HepG2 (cell line): ENCODE measurements at regions not wholly inside any gene's neighbourhood (a gene's known extent, or its start where the extent isn't known, plus 50 kb on each side); places are given as distances from the start of the nearest gene placed in this dataset.

Source experiments
- ATAC-seq: fragments of 200-7000 bp; cut with Tn5 transposase; 3 replicates; pipeline ENCODE4 v1.9.1; 2020; ENCODE audit warnings: mild to moderate bottlenecking, moderate library complexity
- BruUV-seq: library from RNA; stranded (reverse); fragments of 400-500 nt; replicated peaks from 2 replicates; lab custom pipeline; 2021; lab: Mats Ljungman, UMichigan
- CTCF ChIA-PET: fragments of 300-600 bp; formaldehyde crosslinking; extraction: SDS; loops from one replicate; lab custom pipeline; 2021; ENCODE audit warnings: low total read pairs, inconsistent platforms, low intra/inter-chr PET ratio; lab: Yijun Ruan, JAX
- POLR2A ChIA-PET: fragments of 350-600 bp; sonication (Branson Sonifier 250); formaldehyde crosslinking; loops from one replicate; lab custom pipeline; 2020; ENCODE audit warnings: antibody characterized with exemption, inconsistent platforms; lab: Yijun Ruan, JAX
- DNase-seq: peaks from one replicate; pipeline ENCODE4 v3.0.0-alpha.2; 2015; ENCODE audit warnings: low spot score
- FAIRE-seq: peaks from 3 replicates; lab custom pipeline; 2011; peaks lifted over from hg19 to GRCh38; lab: Jason Lieb, UNC
- H2AFZ ChIP-seq: one replicate; pipeline ENCODE4 v1.6.1; 2011; ENCODE audit warnings: low read length, inconsistent platforms
- H3K27ac ChIP-seq: fragments of 300-600 bp; 3 replicates; pipeline ENCODE4 v1.8.0; 2011; ENCODE audit warnings: mixed run types, mild to moderate bottlenecking, mixed read lengths, low read length, inconsistent platforms; ENCODE audit not compliant: insufficient read depth; ENCODE audit errors: extremely low read length
- H3K27me3 ChIP-seq, 2 experiments: fragments of 200-600 bp in 1 of 2; 2 replicates in 1 of 2; 3 replicates in 1 of 2; pipeline versions ENCODE4 v1.6.0 to v1.8.0; 2011; ENCODE audit warnings: low read length in 2 of 2, mild to moderate bottlenecking in 2 of 2, moderate library complexity in 2 of 2, inconsistent platforms in 1 of 2; ENCODE audit not compliant: insufficient read depth in 2 of 2, control insufficient read depth in 1 of 2
- H3K36me3 ChIP-seq, 2 experiments: fragments of 200-600 bp in 1 of 2; replicated peaks in 1 of 2; 2 replicates in 1 of 2; 3 replicates in 1 of 2; pipeline versions ENCODE4 v1.5.1 to v1.8.0; 2011; ENCODE audit warnings: low read length in 2 of 2, inconsistent platforms in 1 of 2; ENCODE audit not compliant: insufficient read depth in 2 of 2, control insufficient read depth in 1 of 2
- H3K4me1 ChIP-seq: 2 replicates; pipeline ENCODE4 v1.5.1; 2012; ENCODE audit warnings: low read length, inconsistent platforms; ENCODE audit not compliant: insufficient read depth
- H3K4me2 ChIP-seq: 2 replicates; pipeline ENCODE4 v1.6.0; 2011; ENCODE audit warnings: low read depth, low read length, inconsistent platforms
- H3K4me3 ChIP-seq, 3 experiments: fragments of 200-600 bp in 1 of 3; sonication (generic), shearing (Covaris generic) in 1 of 3; replicated peaks in 1 of 3; 2 replicates each; pipeline ENCODE4 v1.5.1; 2011 to 2016; ENCODE audit warnings: low read length in 3 of 3, inconsistent platforms in 2 of 3, low read depth in 2 of 3, mild to moderate bottlenecking in 2 of 3, control low read depth in 1 of 3, mixed read lengths in 1 of 3; ENCODE audit not compliant: insufficient read depth in 1 of 3
- H3K79me2 ChIP-seq: one replicate; pipeline ENCODE4 v1.6.1; 2011; ENCODE audit warnings: low read length, inconsistent platforms; ENCODE audit not compliant: insufficient read depth
- H3K9ac ChIP-seq: 2 replicates; pipeline ENCODE4 v1.6.0; 2011; ENCODE audit warnings: mild to moderate bottlenecking, low read depth, low read length, inconsistent platforms; ENCODE audit not compliant: insufficient read depth
- H3K9me3 ChIP-seq: 2 replicates; pipeline ENCODE4 v1.5.1; 2012; ENCODE audit warnings: mild to moderate bottlenecking, low read length
- H4K20me1 ChIP-seq: 2 replicates; pipeline ENCODE4 v1.6.0; 2011; ENCODE audit warnings: inconsistent platforms, mild to moderate bottlenecking, low read length, moderate library complexity; ENCODE audit not compliant: insufficient read depth
- DNMT3B ChIP-seq: conservative IDR thresholded peaks from 2 replicates; pipeline ENCODE4 v1.6.1; 2016; ENCODE audit warnings: missing biosample characterization, control low read depth
- HIVEP1 ChIP-seq: sonication (generic); formaldehyde crosslinking; IDR thresholded peaks from 2 replicates; pipeline ENCODE4 v1.4.0; 2020; ENCODE audit warnings: mild to moderate bottlenecking, missing genetic modification reagents
- HNF1A ChIP-seq, 2 experiments: sonication (generic) in 1 of 2; formaldehyde crosslinking in 1 of 2; IDR thresholded peaks; 2 replicates each; pipeline versions ENCODE4 v1.4.0 to v1.6.1; 2016 to 2020; ENCODE audit warnings: borderline replicate concordance in 1 of 2, low read depth in 1 of 2, mild to moderate bottlenecking in 1 of 2, missing genetic modification reagents in 1 of 2
- KAT2B ChIP-seq: fragments of 150-350 bp; IDR thresholded peaks from 2 replicates; pipeline ENCODE4 v1.6.1; 2014; ENCODE audit warnings: low read depth, low read length, borderline replicate concordance
- MIXL1 ChIP-seq: IDR thresholded peaks from 2 replicates; pipeline ENCODE4 v1.6.1; 2016
- NR1H2 ChIP-seq: sonication (generic); formaldehyde crosslinking; IDR thresholded peaks from 2 replicates; pipeline ENCODE4 v1.8.1; 2022; ENCODE audit warnings: low read depth, missing genetic modification reagents, borderline replicate concordance
- PCBP2 ChIP-seq: fragments of 200-400 bp; formaldehyde crosslinking; optimal IDR thresholded peaks from 2 replicates; pipeline ENCODE3; 2018; ENCODE audit warnings: low read length, low read depth; ENCODE audit not compliant: poor library complexity, severe bottlenecking
- PHB2 ChIP-seq: fragments of 450-650 bp; IDR thresholded peaks from 2 replicates; pipeline ENCODE4 v1.6.1; 2018; ENCODE audit not compliant: partially characterized antibody
- RBFOX2 ChIP-seq: fragments of 200-400 bp; formaldehyde crosslinking; IDR thresholded peaks from 2 replicates; pipeline ENCODE4 v1.6.1; 2017; ENCODE audit warnings: low read depth, mild to moderate bottlenecking, low read length
- RFX3 ChIP-seq: IDR thresholded peaks from 2 replicates; pipeline ENCODE4 v1.6.1; 2016; ENCODE audit warnings: missing biosample characterization, missing genetic modification reagents
- SALL1 ChIP-seq: sonication (generic); formaldehyde crosslinking; IDR thresholded peaks from 2 replicates; pipeline ENCODE4 v1.8.0; 2022; ENCODE audit warnings: mild to moderate bottlenecking, missing genetic modification reagents
- SPEN ChIP-seq: sonication (generic); formaldehyde crosslinking; IDR thresholded peaks from 2 replicates; pipeline ENCODE4 v1.5.1; 2020; ENCODE audit warnings: low read depth, mild to moderate bottlenecking, missing genetic modification reagents
- SRSF4 ChIP-seq: fragments of 200-400 bp; formaldehyde crosslinking; IDR thresholded peaks from one replicate; pipeline ENCODE4 v1.6.1; 2018; ENCODE audit warnings: mild to moderate bottlenecking, low read depth, low read length, moderate library complexity; ENCODE audit not compliant: poor library complexity, severe bottlenecking
- ZMAT5 ChIP-seq: sonication (generic); formaldehyde crosslinking; IDR thresholded peaks from 2 replicates; pipeline ENCODE4 v1.5.0; 2020; ENCODE audit warnings: mild to moderate bottlenecking, low read depth, missing genetic modification reagents, borderline replicate concordance
- ZNF264 ChIP-seq: sonication (generic); formaldehyde crosslinking; IDR thresholded peaks from 2 replicates; pipeline ENCODE4 v1.4.0; 2020; ENCODE audit warnings: missing genetic modification reagents
- ZNF574 ChIP-seq: sonication (generic); formaldehyde crosslinking; IDR thresholded peaks from 2 replicates; pipeline ENCODE4 v1.4.0; 2020; ENCODE audit warnings: missing genetic modification reagents
- WGBS: methylation state at CpG from one replicate; pipeline ENCODE4 v1.1.6; 2017; ENCODE audit warnings: low lambda C conversion rate; 5-methylcytosine and 5-hydroxymethylcytosine counted together
- in situ Hi-C: cut with HindIII; loops from 2 replicates; pipeline ENCODE4 v1.10.0; 2017; ENCODE audit warnings: low pct_unique_long_range_greater_than_20kb; ENCODE audit not compliant: extremely low pct_ligation_motif_present
- intact Hi-C: fragments of 100-400 bp; cut with micrococcal nuclease; formaldehyde crosslinking; loops from one replicate; pipeline ENCODE4 v1.10.0; 2022; ENCODE audit not compliant: unreplicated experiment

DNA sequence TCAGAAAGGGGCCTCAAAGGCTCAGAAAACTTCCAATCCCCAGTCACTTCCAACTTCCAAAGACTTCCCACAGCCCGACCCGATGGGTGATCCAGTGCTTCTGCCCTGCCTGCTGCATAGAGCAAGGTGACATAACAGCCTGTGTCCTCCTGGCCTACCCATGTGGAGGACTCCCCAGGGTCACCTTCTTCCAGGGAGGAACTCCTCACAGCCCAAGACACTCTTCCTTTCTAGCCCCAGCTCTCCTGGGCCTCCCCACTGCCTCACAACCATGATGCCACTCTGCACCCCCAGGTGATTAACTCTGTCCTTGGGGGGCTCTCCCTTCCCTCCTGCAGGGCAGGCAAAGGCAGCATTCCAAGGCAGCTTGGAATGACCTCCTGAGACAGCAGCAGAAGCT lies 158.4 kb upstream of the PDE1C start (continued):
- no peak for TF ChIP-seq HNF1A (IDR thresholded peaks at IDR 0.05; ENCODE audit: low read depth)
- no peak for TF ChIP-seq HNF1A (CRISPR knock-in tag; IDR thresholded peaks at IDR 0.05; ENCODE audit: borderline replicate concordance)

DNA sequence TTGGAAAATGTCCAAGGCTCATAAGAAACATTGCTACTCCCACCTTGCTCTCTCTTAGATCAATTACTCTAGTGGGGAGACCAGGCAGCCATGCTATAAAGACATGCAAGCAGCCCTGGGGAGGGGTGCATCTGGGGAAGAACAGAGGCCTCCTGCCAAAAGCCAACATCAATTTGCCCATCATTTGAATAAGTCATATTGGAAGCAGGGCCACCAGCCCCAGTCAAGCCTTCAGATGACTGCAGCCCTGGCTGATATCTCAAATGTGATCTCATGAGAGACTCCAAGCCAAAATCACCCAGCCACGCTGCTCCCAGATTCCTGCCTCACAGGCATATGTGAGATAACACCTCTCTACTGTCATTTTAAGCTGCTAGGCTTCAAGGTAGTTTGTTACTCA lies 157.5 kb upstream of the PDE1C start:
- no peaks in the 10 kb centered on the region for H3K79me2 ChIP-seq
- no peak for FAIRE-seq
- ChIA-PET CTCF (no interaction called here), POLR2A (no interaction called here)
- DNase-seq, result no peak
- no peak overlapping the region for H3K4me3 ChIP-seq
- no peak for ATAC-seq
- intact Hi-C loops (no loop called here), in situ Hi-C loops (no loop called here)
- no peaks in the 10 kb centered on the region for H3K36me3 ChIP-seq
- no peaks in the 10 kb centered on the region for H3K9me3 ChIP-seq
- no peak overlapping the region for H3K27ac ChIP-seq
- H4K20me1 ChIP-seq, result no peaks in the 10 kb centered on the region
- H3K4me1 ChIP-seq, result no peaks in the 10 kb centered on the region
- peaks cover 0 to 14% of the 10 kb centered on the region in 2 experiments; a peak in 3 of 5 replicates for H3K27me3 ChIP-seq
- no peak overlapping the region for H3K9ac ChIP-seq
- BruUV-seq, result no TSS peak
- no CpG with 5 or more reads among the region's 1 CpG for WGBS
- no peak overlapping the region for H3K4me2 ChIP-seq
- H2AFZ ChIP-seq, result no peak overlapping the region
- TF ChIP-seq KAT2B (no peak), ZMAT5 (CRISPR knock-in tag) (no peak), SALL1 (CRISPR knock-in tag) (no peak), NR1H2 (CRISPR knock-in tag) (no peak), RBFOX2 (no peak), RFX3 (CRISPR knock-in tag) (no peak), SRSF4 (no peak), ZNF574 (no peak), DNMT3B (CRISPR knock-in tag) (no peak), PCBP2 (no peak), PHB2 (no peak), ZNF264 (no peak), SPEN (CRISPR knock-in tag) (no peak), HIVEP1 (CRISPR knock-in tag) (no peak), MIXL1 (CRISPR knock-in tag) (no peak)
